ENCODE measurements at regions not wholly inside any gene's neighbourhood (a gene's known extent, or its start where the extent isn't known, plus 50 kb on each side); places are given as distances from the start of the nearest gene placed in this dataset.

DNA sequence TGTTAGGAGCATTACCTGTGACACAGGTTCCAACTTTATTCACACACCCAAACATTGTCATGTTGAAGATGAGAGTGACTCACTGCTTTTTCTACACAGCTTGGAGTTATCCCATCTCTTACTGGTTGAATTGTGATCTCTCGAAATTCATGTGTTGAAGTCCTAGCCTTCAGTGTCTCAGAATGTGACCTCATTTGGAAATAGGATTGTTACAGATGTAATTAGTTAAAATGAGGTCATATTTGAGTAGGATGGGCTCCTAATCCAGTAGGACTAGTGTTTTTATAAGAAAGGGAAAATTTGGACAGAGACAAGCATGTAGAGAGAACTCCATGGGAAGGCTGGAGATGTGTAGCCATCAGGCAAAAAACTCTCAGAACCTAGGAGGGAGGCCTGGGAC, 142.5 kb downstream of the POSTN start:
- TF ChIP-seq, protein P1, sequence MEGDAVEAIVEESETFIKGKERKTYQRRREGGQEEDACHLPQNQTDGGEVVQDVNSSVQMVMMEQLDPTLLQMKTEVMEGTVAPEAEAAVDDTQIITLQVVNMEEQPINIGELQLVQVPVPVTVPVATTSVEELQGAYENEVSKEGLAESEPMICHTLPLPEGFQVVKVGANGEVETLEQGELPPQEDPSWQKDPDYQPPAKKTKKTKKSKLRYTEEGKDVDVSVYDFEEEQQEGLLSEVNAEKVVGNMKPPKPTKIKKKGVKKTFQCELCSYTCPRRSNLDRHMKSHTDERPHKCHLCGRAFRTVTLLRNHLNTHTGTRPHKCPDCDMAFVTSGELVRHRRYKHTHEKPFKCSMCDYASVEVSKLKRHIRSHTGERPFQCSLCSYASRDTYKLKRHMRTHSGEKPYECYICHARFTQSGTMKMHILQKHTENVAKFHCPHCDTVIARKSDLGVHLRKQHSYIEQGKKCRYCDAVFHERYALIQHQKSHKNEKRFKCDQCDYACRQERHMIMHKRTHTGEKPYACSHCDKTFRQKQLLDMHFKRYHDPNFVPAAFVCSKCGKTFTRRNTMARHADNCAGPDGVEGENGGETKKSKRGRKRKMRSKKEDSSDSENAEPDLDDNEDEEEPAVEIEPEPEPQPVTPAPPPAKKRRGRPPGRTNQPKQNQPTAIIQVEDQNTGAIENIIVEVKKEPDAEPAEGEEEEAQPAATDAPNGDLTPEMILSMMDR (conservative IDR thresholded peaks at IDR 0.05; ENCODE audit: low read depth, low read length), result no peak
- H3K4me3 ChIP-seq (ENCODE audit: low read depth, low read length), result no peak overlapping the region

DNA sequence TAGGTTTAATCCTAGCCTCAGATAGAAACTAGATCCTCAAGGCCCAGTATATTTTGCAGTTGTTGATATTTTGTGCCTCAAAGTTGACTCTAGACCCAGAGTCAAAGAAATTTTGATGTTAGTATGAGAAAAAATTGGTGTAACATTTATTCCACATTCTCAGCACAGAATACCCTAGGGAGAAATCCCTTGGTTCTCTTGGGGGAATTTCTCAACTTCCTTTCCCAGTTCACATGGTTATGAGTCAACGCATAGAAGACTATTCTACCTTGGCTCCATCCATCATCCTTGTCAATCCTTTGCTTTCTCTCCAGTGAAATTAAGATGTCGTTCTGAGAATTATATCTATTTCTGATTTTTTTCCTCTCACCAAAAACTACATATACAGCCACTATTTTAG, 145.3 kb downstream of the POSTN start:
- H3K4me3 ChIP-seq (ENCODE audit: low read depth, low read length), result no peak overlapping the region
- TF ChIP-seq, protein P1 (conservative IDR thresholded peaks at IDR 0.05; ENCODE audit: low read depth, low read length), result no peak
- peak; percentile 59 for DNase-seq (ENCODE audit: low read depth)

More for the DNA sequence above, 142.5 kb downstream of the POSTN start:
- no peak for DNase-seq (ENCODE audit: low read depth)

DNA sequence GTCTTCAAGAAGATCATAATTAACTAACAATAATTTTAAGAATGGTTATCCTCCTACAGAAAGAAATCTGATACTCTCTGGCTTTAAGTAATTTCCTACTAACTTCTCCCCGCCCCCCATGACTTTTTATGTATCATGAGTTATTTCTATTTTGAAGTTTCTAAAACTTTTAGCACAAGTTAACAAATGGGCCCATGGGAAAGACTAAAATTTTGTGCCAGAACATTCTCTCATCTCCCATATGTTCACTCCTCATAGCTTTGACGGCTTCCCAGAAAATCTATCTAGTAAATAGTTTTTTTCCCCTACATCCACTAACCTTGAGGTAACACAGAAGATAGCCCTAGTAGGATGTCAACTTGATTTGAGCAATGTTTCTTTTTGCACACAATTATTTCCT, 148.3 kb downstream of the POSTN start:
- DNase-seq (ENCODE audit: low read depth), result no peak
- TF ChIP-seq, protein P1 (conservative IDR thresholded peaks at IDR 0.05; ENCODE audit: low read depth, low read length), result no peak
- H3K4me3 ChIP-seq (ENCODE audit: low read depth, low read length), result no peak overlapping the region

DNA sequence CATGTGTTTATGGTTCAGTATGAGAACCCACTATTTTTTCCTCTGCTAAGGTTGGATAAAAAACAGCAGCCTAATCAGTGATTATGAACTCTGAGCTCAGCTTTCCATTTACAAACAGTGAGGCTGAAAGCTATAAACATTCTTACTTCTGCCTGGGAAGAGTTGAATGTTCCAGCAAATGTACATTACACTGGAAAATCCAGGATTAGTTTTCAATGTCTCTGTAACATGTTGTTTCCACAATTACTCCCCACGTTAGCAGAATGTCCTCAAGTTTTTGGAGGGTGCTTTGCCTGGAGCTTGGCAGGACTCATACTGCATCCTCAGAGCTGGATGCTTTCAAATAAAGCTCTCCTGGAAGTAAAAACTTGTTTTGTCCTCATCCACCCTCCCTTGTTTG, 150.4 kb downstream of the POSTN start:
- H3K4me3 ChIP-seq (ENCODE audit: low read depth, low read length), result no peak overlapping the region
- TF ChIP-seq, protein P1 (conservative IDR thresholded peaks at IDR 0.05; ENCODE audit: low read depth, low read length), result no peak
- no peak for DNase-seq (ENCODE audit: low read depth)

DNA sequence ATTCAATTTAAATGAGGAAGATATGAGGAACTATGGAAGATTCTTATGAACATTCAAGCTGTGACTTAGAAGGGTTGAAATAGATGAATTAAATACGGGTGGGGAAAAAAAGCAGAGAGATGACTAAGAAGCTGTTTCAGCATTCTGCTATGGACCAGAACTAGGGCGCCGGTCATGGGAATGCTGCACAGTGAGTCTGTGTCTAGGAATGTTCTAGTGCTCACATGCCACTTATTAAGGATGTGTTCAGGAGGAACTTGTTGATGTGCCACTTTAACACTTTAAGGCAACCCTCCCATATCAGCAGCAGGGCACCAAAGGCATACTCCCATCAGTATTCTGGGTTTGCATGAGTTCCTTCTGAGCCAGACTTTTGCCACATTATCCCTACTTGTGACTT, 152.1 kb downstream of the POSTN start:
- H3K4me3 ChIP-seq (ENCODE audit: low read depth, low read length), result no peak overlapping the region
- DNase-seq (ENCODE audit: low read depth), result peak; percentile 98
- TF ChIP-seq, protein P1 (conservative IDR thresholded peaks at IDR 0.05; ENCODE audit: low read depth, low read length), result no peak

DNA sequence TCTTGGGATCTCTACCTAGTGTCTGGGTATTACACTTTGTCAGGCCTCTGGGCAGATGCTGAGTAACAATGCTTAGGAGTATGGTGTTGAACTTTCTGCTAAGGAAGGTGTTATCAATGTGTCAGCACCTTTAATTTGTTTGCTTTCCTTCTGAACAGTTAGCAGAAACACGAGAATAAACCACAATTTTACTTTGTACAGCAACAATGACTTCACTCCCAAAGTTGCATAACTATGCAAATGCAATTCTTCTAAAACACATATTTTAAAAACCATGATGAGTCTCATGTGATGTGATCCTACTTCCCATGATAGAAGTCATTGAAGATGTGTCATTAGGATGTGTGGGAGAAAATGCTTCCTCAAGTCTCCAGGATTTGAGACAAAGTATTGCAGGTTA, 155.0 kb downstream of the POSTN start:
- H3K4me3 ChIP-seq (ENCODE audit: low read depth, low read length), result no peak overlapping the region
- TF ChIP-seq, protein P1 (conservative IDR thresholded peaks at IDR 0.05; ENCODE audit: low read depth, low read length), result no peak
- DNase-seq (ENCODE audit: low read depth), result peak; percentile 87

DNA sequence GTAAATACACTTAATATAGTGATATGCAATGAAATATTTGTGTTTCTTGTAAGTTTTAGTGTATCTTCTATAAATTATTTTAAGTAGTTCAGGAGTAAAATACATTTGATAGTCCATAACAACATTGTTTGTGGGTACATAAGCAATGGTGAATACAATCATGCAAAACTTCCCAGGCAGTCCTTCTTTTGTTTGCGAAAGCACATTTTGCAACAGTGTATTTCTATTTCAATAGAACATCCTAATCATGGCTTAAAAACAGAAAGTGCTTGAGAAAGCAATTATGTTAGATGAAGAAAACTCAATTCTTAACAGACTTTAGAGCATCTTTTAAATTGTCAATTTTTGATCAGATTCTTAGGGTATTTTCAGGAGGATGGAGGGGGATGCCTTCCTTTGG, 155.6 kb downstream of the POSTN start:
- DNase-seq (ENCODE audit: low read depth), result peak; percentile 47
- H3K4me3 ChIP-seq (ENCODE audit: low read depth, low read length), result no peak overlapping the region
- TF ChIP-seq, protein P1 (conservative IDR thresholded peaks at IDR 0.05; ENCODE audit: low read depth, low read length), result no peak

Data from choroid plexus epithelial cell (primary cell).